GM21381 (cell line): ENCODE measurements at regions not wholly inside any gene's neighbourhood (a gene's known extent, or its start where the extent isn't known, plus 50 kb on each side); places are given as distances from the start of the nearest gene placed in this dataset.

Experiments
- ATAC-seq: cut with Tn5 transposase; IDR thresholded peaks from one replicate; pipeline ENCODE4 v1.9.1; 2021; ENCODE audit warnings: mild to moderate bottlenecking, moderate library complexity; ENCODE audit not compliant: unreplicated experiment

DNA sequence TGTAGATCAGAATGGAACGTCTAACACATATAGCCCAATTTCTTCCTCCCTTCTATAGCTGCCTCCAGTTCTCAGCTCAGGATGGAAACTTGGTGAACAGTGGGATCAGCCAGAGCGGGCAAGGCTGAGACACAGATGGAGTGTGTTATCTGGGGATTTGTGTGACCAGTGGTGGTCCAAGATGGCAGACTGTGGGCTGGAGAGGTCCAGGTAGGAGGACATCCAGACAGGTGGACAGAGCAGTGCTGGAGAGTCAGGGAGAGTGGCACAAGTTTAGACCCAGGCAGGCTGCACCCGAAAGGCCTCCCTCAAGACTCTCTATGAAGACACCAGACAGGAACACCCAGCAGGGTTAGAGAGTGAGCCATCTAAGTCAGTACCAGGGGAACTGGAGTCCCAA, 116.1 kb upstream of the CPSF6 start:
- ATAC-seq = no peak

- no peak for ATAC-seq
These were observed 115.3 kb upstream of the CPSF6 start for GRCh38 chr12:69123919-69124638.

- ATAC-seq = no peak
These were observed 110.4 kb upstream of the CPSF6 start for GRCh38 chr12:69129017-69129416.

- no peak for ATAC-seq
These were observed 109.8 kb upstream of the CPSF6 start for GRCh38 chr12:69129564-69129963.

DNA sequence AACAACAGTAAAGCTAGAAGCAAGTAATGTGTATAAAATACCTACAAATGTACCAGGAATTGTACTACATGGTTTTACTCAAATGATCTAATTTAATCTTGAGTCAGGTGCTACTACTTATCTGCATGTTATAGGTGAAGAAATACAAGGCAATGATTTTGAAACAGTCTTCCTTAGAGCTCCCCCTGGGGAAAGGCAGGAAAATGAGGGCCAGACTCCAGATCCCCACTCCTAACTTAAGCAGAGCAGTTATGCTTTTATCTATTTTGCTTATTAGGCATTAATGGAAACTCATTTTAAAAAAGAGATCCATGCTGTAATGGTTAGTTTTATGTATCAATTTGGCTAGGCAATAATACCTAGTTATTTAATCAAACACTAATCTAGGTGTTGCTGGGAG, 109.3 kb upstream of the CPSF6 start:
- no peak for ATAC-seq

GRCh38 chr12:69131077-69131476, 108.3 kb upstream of the CPSF6 start:
- no peak for ATAC-seq

- ATAC-seq = no peak
These were observed 102.3 kb upstream of the CPSF6 start for GRCh38 chr12:69136931-69137613.

GRCh38 chr12:69141074-69141473, 98.3 kb upstream of the CPSF6 start:
- no peak for ATAC-seq

DNA sequence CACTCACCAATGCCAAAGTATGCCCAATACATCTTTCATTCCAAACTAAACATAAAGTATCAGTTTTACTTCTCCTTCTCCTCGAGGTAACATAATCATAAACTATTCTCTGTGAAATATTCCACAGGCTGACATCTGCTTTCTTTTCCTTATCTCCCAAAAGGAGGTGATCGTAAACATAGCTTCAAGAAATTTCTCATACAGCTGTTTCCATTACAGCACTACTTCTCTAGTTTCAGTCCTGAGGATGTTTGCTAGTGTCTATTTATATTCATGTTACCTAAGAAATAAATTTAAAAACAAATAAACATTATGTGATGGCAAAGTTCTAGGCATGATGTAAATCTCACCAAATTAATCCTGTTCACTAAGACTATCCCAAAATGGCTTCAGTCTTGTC, 90.1 kb upstream of the CPSF6 start:
- ATAC-seq = no peak

GRCh38 chr12:69150083-69150795, 89.1 kb upstream of the CPSF6 start:
- ATAC-seq = no peak

DNA sequence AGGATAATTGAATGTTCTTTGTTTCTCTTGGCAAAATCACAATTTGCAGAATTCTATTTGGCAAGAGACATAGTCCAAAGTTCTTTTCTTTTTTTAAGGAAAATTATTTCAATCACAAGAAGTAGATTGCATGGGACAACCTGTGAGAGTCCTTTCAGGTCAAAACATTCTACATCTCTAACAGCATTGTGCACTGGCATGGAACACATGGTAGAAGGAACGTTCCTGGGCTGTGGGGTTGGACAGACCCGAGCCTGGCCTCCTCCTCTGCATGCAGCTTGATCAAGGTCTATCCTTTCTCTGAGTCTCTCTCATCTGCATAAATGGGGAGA, 88.6 kb upstream of the CPSF6 start:
- ATAC-seq = no peak

- no peak for ATAC-seq
These were observed 88.1 kb upstream of the CPSF6 start for GRCh38 chr12:69151254-69151764.

GRCh38 chr12:69154585-69155363, 84.6 kb upstream of the CPSF6 start:
- ATAC-seq = peak; percentile 40

- ATAC-seq = peak; percentile 96
These were observed 82.2 kb upstream of the CPSF6 start for GRCh38 chr12:69157023-69157655.

- ATAC-seq = no peak
These were observed 77.5 kb upstream of the CPSF6 start for GRCh38 chr12:69161829-69162228.

- ATAC-seq = no peak
These were observed 75.5 kb upstream of the CPSF6 start for GRCh38 chr12:69163681-69164362.

GRCh38 chr12:69167648-69168165, 71.7 kb upstream of the CPSF6 start:
- no peak for ATAC-seq

DNA sequence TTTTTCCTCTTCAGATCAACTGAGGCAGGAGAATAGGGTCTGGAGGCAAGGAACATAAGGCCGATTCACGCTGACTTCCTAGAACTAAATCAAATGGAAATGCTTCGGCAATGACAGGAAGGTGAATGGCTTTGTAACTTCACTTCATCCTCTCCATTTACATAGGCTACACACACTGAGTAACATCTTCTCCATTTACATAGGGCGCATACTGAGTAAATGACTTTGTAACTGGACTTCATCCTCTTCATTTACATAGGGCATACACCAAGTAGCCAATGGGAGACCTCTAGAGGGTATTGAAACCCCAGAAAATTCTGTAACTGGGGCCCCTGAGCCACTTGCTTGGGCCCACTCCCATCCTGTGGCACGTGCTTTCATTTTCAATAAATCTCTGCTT, 71.0 kb upstream of the CPSF6 start:
- no peak for ATAC-seq

DNA sequence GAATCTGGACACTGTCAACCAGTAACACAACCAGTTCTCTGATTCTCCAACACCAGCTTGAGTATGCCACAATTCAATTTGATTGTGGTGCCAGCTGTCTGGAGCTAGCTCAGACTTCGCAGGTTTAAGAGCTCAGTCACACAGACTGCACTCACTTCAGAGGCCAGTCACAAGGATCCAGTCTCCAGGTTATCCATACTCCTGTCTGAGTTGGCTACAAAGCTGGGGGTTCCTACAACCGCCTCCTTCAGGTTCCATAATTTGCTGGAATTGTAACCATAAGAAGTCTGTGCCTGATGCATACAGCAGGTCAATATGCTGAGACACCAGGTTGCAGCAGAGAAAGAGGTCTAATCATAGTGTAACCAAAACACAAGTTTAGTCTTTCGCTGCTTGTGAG, 70.5 kb upstream of the CPSF6 start:
- no peak for ATAC-seq

DNA sequence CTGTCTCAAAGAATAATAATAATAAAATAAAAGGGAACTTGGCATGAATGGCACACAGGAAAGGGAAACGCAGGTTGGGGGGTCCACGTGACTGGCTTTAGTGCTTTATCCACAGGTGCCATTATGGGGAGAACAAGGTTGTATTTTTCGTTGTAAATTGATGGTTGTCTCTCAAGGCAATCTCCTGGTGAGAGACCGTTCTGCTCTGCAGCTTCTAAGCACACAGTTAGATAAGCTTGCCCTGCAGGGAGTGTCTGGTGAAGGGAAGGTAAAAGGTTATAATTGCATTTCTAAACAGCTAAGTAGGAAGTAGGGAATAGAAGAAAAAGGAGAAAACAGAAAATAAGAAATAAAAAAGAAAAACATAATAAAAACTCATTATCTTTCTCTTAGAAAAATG, 69.1 kb upstream of the CPSF6 start:
- no peak for ATAC-seq
